ENCODE measurements at regions not wholly inside any gene's neighbourhood (a gene's known extent, or its start where the extent isn't known, plus 50 kb on each side); places are given as distances from the start of the nearest gene placed in this dataset.

- intact Hi-C loops (cut with micrococcal nuclease; ENCODE audit: unreplicated experiment): no loop called here
- no peak overlapping the region for H2AFZ ChIP-seq
- no peaks in the 10 kb centered on the region for H3F3A ChIP-seq (ENCODE audit: insufficient read depth, low read depth)
- DNase-seq: peak in 1 of 2 experiments; percentile 31
- no peaks in the 10 kb centered on the region for H3K79me2 ChIP-seq (ENCODE audit: low read depth)
- H3K27ac ChIP-seq: no peak overlapping the region
- H3K4me2 ChIP-seq: peak overlapping the region; percentile 12; the same call in 1 of the 2 replicates
- TF ChIP-seq CTCF (conservative IDR thresholded peaks at IDR 0.05) (no peak), EZH2 (IDR thresholded peaks at IDR 0.05; ENCODE audit: low read depth) (no peak)
- POLR2A ChIA-PET (ENCODE audit: unreplicated experiment): no interaction called here
- H3K36me3 ChIP-seq (ENCODE audit: low read depth): no peaks in the 10 kb centered on the region
- no peaks in the 10 kb centered on the region for H3K9me2 ChIP-seq (ENCODE audit: insufficient read depth)
- BruUV-seq (replicated peaks): no TSS peak
- no peaks in the 10 kb centered on the region for H4K20me1 ChIP-seq (ENCODE audit: insufficient read depth)
- H3K27me3 ChIP-seq (ENCODE audit: insufficient read depth, low read depth): peaks cover 32% of the 10 kb centered on the region
- CTCF ChIA-PET: no interaction called here
- no peak overlapping the region for H3K4me3 ChIP-seq
- no peaks in the 10 kb centered on the region for H3K4me1 ChIP-seq (replicated peaks; ENCODE audit: insufficient read depth)
- no peaks in the 10 kb centered on the region for H3K9me3 ChIP-seq (ENCODE audit: insufficient read depth, low read depth)
Observed at GRCh38 chr2:479031-479430, 191.1 kb upstream of the ALKAL2 start.

GRCh38 chr2:471560-471959 lies 183.7 kb upstream of the ALKAL2 start:
- intact Hi-C loops (cut with micrococcal nuclease; ENCODE audit: unreplicated experiment): no loop called here
- H3K4me1 ChIP-seq (replicated peaks; ENCODE audit: insufficient read depth): no peaks in the 10 kb centered on the region
- ChIA-PET POLR2A (ENCODE audit: unreplicated experiment) (no interaction called here), CTCF (no interaction called here)
- peak in 1 of 2 experiments; percentile 33 for DNase-seq
- H3K27me3 ChIP-seq (ENCODE audit: insufficient read depth, low read depth): no peaks in the 10 kb centered on the region
- H4K20me1 ChIP-seq (ENCODE audit: insufficient read depth): no peaks in the 10 kb centered on the region
- H3K4me3 ChIP-seq: no peak overlapping the region
- no TSS peak for BruUV-seq (replicated peaks)
- no peak overlapping the region for H2AFZ ChIP-seq
- H3K79me2 ChIP-seq (ENCODE audit: low read depth): no peaks in the 10 kb centered on the region
- H3K27ac ChIP-seq: no peak overlapping the region
- H3K9me3 ChIP-seq (ENCODE audit: insufficient read depth, low read depth): 0 out of 2 replicates have a peak, but pooled peaks cover 5% of the 10 kb centered on the region
- H3K4me2 ChIP-seq: no peak overlapping the region
- H3K9me2 ChIP-seq (ENCODE audit: insufficient read depth): no peaks in the 10 kb centered on the region
- no peaks in the 10 kb centered on the region for H3K36me3 ChIP-seq (ENCODE audit: low read depth)
- H3F3A ChIP-seq (ENCODE audit: insufficient read depth, low read depth): no peaks in the 10 kb centered on the region
- TF ChIP-seq EZH2 (IDR thresholded peaks at IDR 0.05; ENCODE audit: low read depth) (no peak), CTCF (conservative IDR thresholded peaks at IDR 0.05) (no peak)

GRCh38 chr2:469514-469913 lies 181.6 kb upstream of the ALKAL2 start:
- H3K79me2 ChIP-seq (ENCODE audit: low read depth): no peaks in the 10 kb centered on the region
- peak in 1 of 2 experiments; percentile 32 for DNase-seq
- no peaks in the 10 kb centered on the region for H3K4me1 ChIP-seq (replicated peaks; ENCODE audit: insufficient read depth)
- 0 out of 2 replicates have a peak, but pooled peaks cover 5% of the 10 kb centered on the region for H3K9me3 ChIP-seq (ENCODE audit: insufficient read depth, low read depth)
- H3K36me3 ChIP-seq (ENCODE audit: low read depth): no peaks in the 10 kb centered on the region
- H3K4me2 ChIP-seq: no peak overlapping the region
- H2AFZ ChIP-seq: no peak overlapping the region
- no peak for TF ChIP-seq CTCF (conservative IDR thresholded peaks at IDR 0.05)
- TF ChIP-seq EZH2 (IDR thresholded peaks at IDR 0.05; ENCODE audit: low read depth): no peak
- no peak overlapping the region for H3K27ac ChIP-seq
- H4K20me1 ChIP-seq (ENCODE audit: insufficient read depth): no peaks in the 10 kb centered on the region
- CTCF ChIA-PET: no interaction called here
- no peaks in the 10 kb centered on the region for H3F3A ChIP-seq (ENCODE audit: insufficient read depth, low read depth)
- no TSS peak for BruUV-seq (replicated peaks)
- H3K9me2 ChIP-seq (ENCODE audit: insufficient read depth): no peaks in the 10 kb centered on the region
- 0 out of 2 replicates have a peak, but pooled peaks cover 7% of the 10 kb centered on the region for H3K27me3 ChIP-seq (ENCODE audit: insufficient read depth, low read depth)
- no peak overlapping the region for H3K4me3 ChIP-seq
- POLR2A ChIA-PET (ENCODE audit: unreplicated experiment): no interaction called here
- intact Hi-C loops (cut with micrococcal nuclease; ENCODE audit: unreplicated experiment): no loop called here
